ENCODE measurements at regions not wholly inside any gene's neighbourhood (a gene's known extent, or its start where the extent isn't known, plus 50 kb on each side); places are given as distances from the start of the nearest gene placed in this dataset.

GRCh38 chr1:191910245-191910644, 248.0 kb upstream of the RGS18 start:
- Histone ChIP-seq H3K4me1 (no peaks in the 10 kb centered on the region), H3K9me3 (no peaks in the 10 kb centered on the region), H3K36me3 (ENCODE audit: insufficient read depth in 1 of 2, low read depth in 1 of 2) (no peaks in the 10 kb centered on the region), H3K4me3 (no peak overlapping the region), H3K27ac (no peak overlapping the region), H3K27me3 (ENCODE audit: insufficient read depth in 3 of 3, low read length in 2 of 3) (no peaks in the 10 kb centered on the region)
- WGBS, 3 donors, result 70 to 72% (median 70%) methylated on average over 2 of the region's 2 CpGs
- intact Hi-C loops (cut with DNase I), result no loop called here
- ATAC-seq (no peak), DNase-seq (no peak)
- TF ChIP-seq, protein P1, sequence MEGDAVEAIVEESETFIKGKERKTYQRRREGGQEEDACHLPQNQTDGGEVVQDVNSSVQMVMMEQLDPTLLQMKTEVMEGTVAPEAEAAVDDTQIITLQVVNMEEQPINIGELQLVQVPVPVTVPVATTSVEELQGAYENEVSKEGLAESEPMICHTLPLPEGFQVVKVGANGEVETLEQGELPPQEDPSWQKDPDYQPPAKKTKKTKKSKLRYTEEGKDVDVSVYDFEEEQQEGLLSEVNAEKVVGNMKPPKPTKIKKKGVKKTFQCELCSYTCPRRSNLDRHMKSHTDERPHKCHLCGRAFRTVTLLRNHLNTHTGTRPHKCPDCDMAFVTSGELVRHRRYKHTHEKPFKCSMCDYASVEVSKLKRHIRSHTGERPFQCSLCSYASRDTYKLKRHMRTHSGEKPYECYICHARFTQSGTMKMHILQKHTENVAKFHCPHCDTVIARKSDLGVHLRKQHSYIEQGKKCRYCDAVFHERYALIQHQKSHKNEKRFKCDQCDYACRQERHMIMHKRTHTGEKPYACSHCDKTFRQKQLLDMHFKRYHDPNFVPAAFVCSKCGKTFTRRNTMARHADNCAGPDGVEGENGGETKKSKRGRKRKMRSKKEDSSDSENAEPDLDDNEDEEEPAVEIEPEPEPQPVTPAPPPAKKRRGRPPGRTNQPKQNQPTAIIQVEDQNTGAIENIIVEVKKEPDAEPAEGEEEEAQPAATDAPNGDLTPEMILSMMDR (IDR thresholded peaks at IDR 0.05), result no peak

GRCh38 chr1:191912517-191912916, 245.7 kb upstream of the RGS18 start:
- H3K4me1 ChIP-seq, result no peaks in the 10 kb centered on the region
- TF ChIP-seq, protein P1 (IDR thresholded peaks at IDR 0.05), result no peak
- intact Hi-C loops (cut with DNase I), result no loop called here
- no peak overlapping the region for H3K27ac ChIP-seq
- no peaks in the 10 kb centered on the region for H3K36me3 ChIP-seq (ENCODE audit: insufficient read depth in 1 of 2, low read depth in 1 of 2)
- WGBS, 3 donors, result 92 to 97% (median 97%) methylated on average over 1 of the region's 1 CpG
- no peaks in the 10 kb centered on the region for H3K27me3 ChIP-seq (ENCODE audit: insufficient read depth in 3 of 3, low read length in 2 of 3)
- no peaks in the 10 kb centered on the region for H3K9me3 ChIP-seq
- ATAC-seq (no peak), DNase-seq (no peak)
- H3K4me3 ChIP-seq, result no peak overlapping the region

GRCh38 chr1:191913260-191913977, 244.8 kb upstream of the RGS18 start:
- DNase-seq, result no peak
- intact Hi-C loops (cut with DNase I), result no loop called here
- Histone ChIP-seq H3K4me1 (no peaks in the 10 kb centered on the region), H3K9me3 (no peaks in the 10 kb centered on the region), H3K27ac (no peak overlapping the region), H3K36me3 (ENCODE audit: insufficient read depth in 1 of 2, low read depth in 1 of 2) (no peaks in the 10 kb centered on the region), H3K27me3 (ENCODE audit: insufficient read depth in 3 of 3, low read length in 2 of 3) (no peaks in the 10 kb centered on the region), H3K4me3 (no peak overlapping the region)
- TF ChIP-seq, protein P1 (IDR thresholded peaks at IDR 0.05), result no peak
- ATAC-seq, result no peak

DNA sequence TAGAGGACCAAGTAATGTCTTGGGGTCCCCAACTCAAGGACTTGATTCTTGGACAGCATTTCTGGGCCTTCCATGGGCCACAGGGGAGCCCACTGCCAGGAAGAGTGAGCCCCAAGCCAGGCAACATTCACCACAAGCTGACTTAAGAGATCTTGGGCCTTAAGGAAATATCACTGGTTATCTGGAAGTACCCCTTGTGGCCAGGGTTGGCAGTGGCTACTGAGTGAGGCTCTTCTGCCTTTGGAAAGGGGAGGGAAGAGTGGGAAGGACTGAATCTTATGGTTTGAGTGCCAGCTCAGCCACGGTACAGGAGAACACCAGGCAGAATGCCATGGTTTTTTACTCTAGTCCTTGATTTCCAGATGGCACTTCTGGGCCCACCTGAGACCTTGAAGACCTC, 228.9 kb upstream of the RGS18 start:
- Histone ChIP-seq H3K4me1 (no peaks in the 10 kb centered on the region), H3K9me3 (peaks cover 3% of the 10 kb centered on the region), H3K27me3 (ENCODE audit: insufficient read depth in 3 of 3, low read length in 2 of 3) (no peaks in the 10 kb centered on the region), H3K36me3 (ENCODE audit: insufficient read depth in 1 of 2, low read depth in 1 of 2) (no peaks in the 10 kb centered on the region), H3K4me3 (no peak overlapping the region), H3K27ac (no peak overlapping the region)
- TF ChIP-seq, protein P1 (IDR thresholded peaks at IDR 0.05), result no peak
- ATAC-seq, result no peak
- intact Hi-C loops (cut with DNase I), result no loop called here
- 60 to 64% (median 61%) methylated on average over 1 of the region's 1 CpG for WGBS, 3 donors
- no peak for DNase-seq

- intact Hi-C loops (cut with DNase I), result no loop called here
Measured at GRCh38 chr1:191943684-191944083, 214.6 kb upstream of the RGS18 start.

More at GRCh38 chr1:191943684-191944083, 214.6 kb upstream of the RGS18 start:
- Histone ChIP-seq H3K27ac (no peak overlapping the region), H3K36me3 (ENCODE audit: insufficient read depth in 1 of 2, low read depth in 1 of 2) (no peaks in the 10 kb centered on the region), H3K27me3 (ENCODE audit: insufficient read depth in 3 of 3, low read length in 2 of 3) (no peaks in the 10 kb centered on the region), H3K4me1 (no peaks in the 10 kb centered on the region), H3K9me3 (no peaks in the 10 kb centered on the region), H3K4me3 (no peak overlapping the region)
- WGBS, 3 donors, result 86 to 92% (median 88%) methylated on average over 1 of the region's 1 CpG
- TF ChIP-seq, protein P1 (IDR thresholded peaks at IDR 0.05), result no peak
- ATAC-seq (no peak), DNase-seq (no peak)

Data from psoas muscle (tissue), 7 donors.